ENCODE measurements at regions not wholly inside any gene's neighbourhood (a gene's known extent, or its start where the extent isn't known, plus 50 kb on each side); places are given as distances from the start of the nearest gene placed in this dataset.

- no peak for DNase-seq (ENCODE audit: low spot score)
Observed at GRCh38 chr1:115492019-115492595, 149.7 kb upstream of the VANGL1 start.

- no peak for DNase-seq (ENCODE audit: low spot score)
Observed at GRCh38 chr1:115491298-115492018, 150.3 kb upstream of the VANGL1 start.

- DNase-seq (ENCODE audit: low spot score): no peak
Observed at GRCh38 chr1:115479055-115479482, 141.0 kb upstream of the NGF start.

- DNase-seq (ENCODE audit: low spot score): no peak
Observed at GRCh38 chr1:115477071-115477470, 139.0 kb upstream of the NGF start.

GRCh38 chr1:115476616-115477015, 138.6 kb upstream of the NGF start:
- DNase-seq (ENCODE audit: low spot score): no peak

GRCh38 chr1:115475901-115476300, 137.9 kb upstream of the NGF start:
- DNase-seq (ENCODE audit: low spot score): no peak

- DNase-seq (ENCODE audit: low spot score): no peak
Observed at GRCh38 chr1:115475252-115475651, 137.2 kb upstream of the NGF start.

GRCh38 chr1:115473986-115474565, 136.0 kb upstream of the NGF start:
- DNase-seq (ENCODE audit: low spot score): no peak

GRCh38 chr1:115469703-115470476, 131.8 kb upstream of the NGF start:
- peak; percentile 74 for DNase-seq (ENCODE audit: low spot score)

- DNase-seq (ENCODE audit: low spot score): no peak
Observed at GRCh38 chr1:115467790-115468189, 129.7 kb upstream of the NGF start.

GRCh38 chr1:115467196-115467595, 129.1 kb upstream of the NGF start:
- no peak for DNase-seq (ENCODE audit: low spot score)

- no peak for DNase-seq (ENCODE audit: low spot score)
Observed at GRCh38 chr1:115466433-115466832, 128.4 kb upstream of the NGF start.

- DNase-seq (ENCODE audit: low spot score): no peak
Observed at GRCh38 chr1:115465802-115466363, 127.8 kb upstream of the NGF start.

GRCh38 chr1:115463347-115463746, 125.3 kb upstream of the NGF start:
- no peak for DNase-seq (ENCODE audit: low spot score)

- DNase-seq (ENCODE audit: low spot score): no peak
Observed at GRCh38 chr1:115462566-115463076, 124.6 kb upstream of the NGF start.

GRCh38 chr1:115461526-115461925, 123.5 kb upstream of the NGF start:
- DNase-seq (ENCODE audit: low spot score): no peak

GRCh38 chr1:115459161-115459560, 121.1 kb upstream of the NGF start:
- no peak for DNase-seq (ENCODE audit: low spot score)

GRCh38 chr1:115458426-115459114, 120.5 kb upstream of the NGF start:
- no peak for DNase-seq (ENCODE audit: low spot score)

- no peak for DNase-seq (ENCODE audit: low spot score)
Observed at GRCh38 chr1:115457289-115457688, 119.2 kb upstream of the NGF start.

GRCh38 chr1:115456441-115456961, 118.5 kb upstream of the NGF start:
- peak; percentile 14 for DNase-seq (ENCODE audit: low spot score)

- no peak for DNase-seq (ENCODE audit: low spot score)
Observed at GRCh38 chr1:115454837-115455511, 116.9 kb upstream of the NGF start.
